ENCODE measurements at regions not wholly inside any gene's neighbourhood (a gene's known extent, or its start where the extent isn't known, plus 50 kb on each side); places are given as distances from the start of the nearest gene placed in this dataset.

DNA sequence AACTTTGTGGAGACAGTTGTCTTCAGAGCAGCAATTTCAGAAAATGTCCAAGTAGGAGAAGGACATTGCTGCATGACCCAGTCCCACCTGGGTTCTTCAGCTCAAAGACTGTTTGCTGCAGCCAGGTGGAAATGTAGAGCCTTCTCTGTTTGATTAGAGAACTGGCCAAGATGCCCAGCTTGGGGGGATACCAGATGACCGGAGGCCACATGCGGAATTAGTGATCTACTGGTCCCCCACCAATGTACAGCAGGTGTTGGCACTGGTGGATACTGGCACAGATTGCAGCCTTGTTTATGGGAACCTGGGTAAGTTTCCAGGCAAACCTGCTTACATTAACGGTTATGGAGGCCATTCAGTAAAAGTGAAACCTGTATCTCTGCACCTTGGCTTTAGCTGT lies 555.3 kb downstream of the SLC6A15 start:
- DNase-seq (ENCODE audit: low read depth, low spot score), result no peak
- H3K4me3 ChIP-seq (ENCODE audit: low read length), result no peak overlapping the region

DNA sequence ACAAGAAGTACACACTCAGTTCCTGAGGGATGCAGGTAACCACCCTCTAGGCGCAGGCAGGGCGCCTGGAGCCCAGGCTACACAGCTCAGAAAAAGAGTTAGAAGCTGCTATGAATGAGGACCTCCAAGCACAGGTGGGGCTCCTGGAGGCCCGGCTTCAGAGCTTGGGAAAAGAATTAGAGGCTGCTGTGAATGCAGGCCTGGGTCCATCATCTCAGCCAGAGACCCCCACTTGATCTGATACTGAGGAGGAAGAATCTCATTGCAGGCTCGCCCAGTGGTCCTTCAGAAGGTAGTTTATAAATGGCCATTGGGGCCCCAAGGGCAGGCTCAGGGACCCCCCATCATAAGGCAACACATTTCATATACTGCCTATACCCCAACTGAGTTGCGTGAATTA lies 556.4 kb downstream of the SLC6A15 start:
- DNase-seq (ENCODE audit: low read depth, low spot score), result no peak
- no peak overlapping the region for H3K4me3 ChIP-seq (ENCODE audit: low read length)

DNA sequence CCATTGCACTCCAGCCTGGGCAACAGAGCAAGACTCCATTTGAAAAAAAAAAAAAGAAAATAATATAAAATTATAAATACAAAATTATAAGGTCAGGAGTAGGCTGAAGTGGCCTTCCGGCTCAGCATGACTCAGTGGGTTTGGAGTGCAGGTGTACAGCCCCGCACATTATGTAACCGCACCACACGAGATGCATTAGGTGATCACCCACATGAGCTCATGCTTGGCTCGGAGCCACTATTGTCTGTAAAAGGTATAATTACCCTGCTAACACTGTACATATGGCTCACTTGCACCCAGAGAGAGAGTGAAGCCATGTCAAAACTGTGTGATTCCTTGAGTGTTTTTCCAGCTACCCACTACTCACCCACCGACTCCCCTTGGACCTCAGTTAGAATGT lies 557.0 kb downstream of the SLC6A15 start:
- no peak for DNase-seq (ENCODE audit: low read depth, low spot score)
- H3K4me3 ChIP-seq (ENCODE audit: low read length), result no peak overlapping the region

DNA sequence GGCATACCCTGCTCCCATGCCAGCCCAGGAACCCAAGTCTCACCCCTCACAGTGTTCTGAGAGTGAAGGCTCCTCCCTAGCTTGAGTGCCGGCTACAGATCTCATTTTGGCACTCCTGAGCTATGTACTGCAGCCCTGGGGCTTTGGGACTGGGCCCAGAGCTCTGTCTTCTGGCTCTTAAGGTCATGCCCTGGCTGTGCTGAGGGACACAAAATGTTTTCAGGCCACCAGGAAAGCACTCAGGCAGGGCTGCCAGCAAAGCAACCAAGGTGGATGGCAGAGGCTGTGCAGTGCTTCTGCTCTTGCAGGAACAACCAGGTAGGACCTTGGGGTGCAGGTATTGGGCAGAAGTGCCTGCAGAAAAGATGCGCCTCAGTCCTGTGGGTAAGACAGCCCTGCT lies 564.0 kb downstream of the SLC6A15 start:
- no peak for DNase-seq (ENCODE audit: low read depth, low spot score)

GRCh38 chr12:84341467-84342193 lies 571.0 kb downstream of the SLC6A15 start:
- no peak overlapping the region for H3K4me3 ChIP-seq (ENCODE audit: low read length)
- DNase-seq (ENCODE audit: low read depth, low spot score), result no peak

More for the DNA sequence above, 564.0 kb downstream of the SLC6A15 start:
- H3K4me3 ChIP-seq (ENCODE audit: low read length), result no peak overlapping the region

DNA sequence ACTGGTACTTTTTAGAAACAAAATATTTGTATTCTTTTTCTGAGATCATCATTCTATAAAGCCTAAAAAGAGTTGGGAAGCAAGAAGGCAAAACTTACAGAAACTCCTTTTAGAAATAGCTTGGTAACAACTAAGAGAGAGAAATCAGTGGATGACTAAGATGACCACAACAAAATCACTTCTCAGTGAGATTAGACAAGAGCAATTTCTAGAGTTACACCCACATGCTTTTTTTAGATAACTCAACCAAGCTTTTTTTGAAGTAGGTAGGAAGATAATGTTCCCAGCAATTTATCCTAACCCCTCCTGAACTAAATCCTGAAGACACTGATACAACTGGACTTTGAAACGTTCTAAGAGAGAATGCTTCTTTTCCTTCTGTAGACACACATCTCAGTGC lies 576.4 kb downstream of the SLC6A15 start:
- no peak for DNase-seq (ENCODE audit: low read depth, low spot score)
- no peak overlapping the region for H3K4me3 ChIP-seq (ENCODE audit: low read length)

DNA sequence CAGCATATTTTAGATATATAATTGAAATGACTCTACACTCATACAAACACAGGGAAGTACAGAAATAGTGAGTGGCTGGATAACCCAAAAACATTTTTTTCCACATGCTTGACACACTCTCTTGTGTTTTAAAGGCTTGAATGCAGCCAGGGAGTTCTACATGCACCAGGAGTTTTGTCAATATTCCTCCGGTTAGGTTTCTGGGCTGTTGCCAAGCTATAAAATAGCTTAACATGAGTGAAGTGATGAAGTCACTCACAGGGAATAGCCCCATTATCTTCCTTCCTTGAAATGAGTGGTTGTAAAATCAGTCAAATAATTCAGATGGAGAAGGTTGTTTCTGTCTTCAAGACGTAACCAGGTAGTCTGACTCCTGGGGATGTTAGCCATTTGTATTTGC lies 582.7 kb downstream of the SLC6A15 start:
- no peak overlapping the region for H3K4me3 ChIP-seq (ENCODE audit: low read length)
- no peak for DNase-seq (ENCODE audit: low read depth, low spot score)

GRCh38 chr12:84315926-84316325 lies 596.7 kb downstream of the SLC6A15 start:
- no peak for DNase-seq (ENCODE audit: low read depth, low spot score)

GRCh38 chr12:84313323-84313675 lies 599.3 kb downstream of the SLC6A15 start:
- H3K4me3 ChIP-seq (ENCODE audit: low read length), result no peak overlapping the region
- DNase-seq (ENCODE audit: low read depth, low spot score), result no peak

More at GRCh38 chr12:84315926-84316325, 596.7 kb downstream of the SLC6A15 start:
- H3K4me3 ChIP-seq (ENCODE audit: low read length), result no peak overlapping the region

DNA sequence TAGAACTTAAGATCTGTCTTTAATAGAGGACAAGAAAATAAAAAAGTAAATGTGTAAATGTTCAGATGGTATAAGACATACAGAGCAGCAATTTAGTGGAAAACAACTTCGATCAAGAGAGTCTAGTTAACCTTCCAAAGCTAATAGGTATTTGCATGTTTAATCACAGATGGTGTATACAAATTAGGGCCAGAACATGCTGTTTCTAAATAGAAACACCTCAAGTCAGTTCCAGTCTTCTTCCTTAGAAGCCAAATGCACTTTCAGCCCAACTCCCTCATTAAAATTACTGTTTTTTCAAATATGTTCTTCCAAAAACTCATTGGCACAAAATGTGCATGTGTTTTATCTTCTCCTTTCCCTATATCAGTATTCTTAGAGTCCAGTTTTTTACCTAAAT lies 604.4 kb downstream of the SLC6A15 start:
- H3K4me3 ChIP-seq (ENCODE audit: low read length), result no peak overlapping the region
- DNase-seq (ENCODE audit: low read depth, low spot score), result no peak

GRCh38 chr12:84305144-84305543 lies 607.5 kb downstream of the SLC6A15 start:
- H3K4me3 ChIP-seq (ENCODE audit: low read length), result no peak overlapping the region
- DNase-seq (ENCODE audit: low read depth, low spot score), result no peak

GRCh38 chr12:84294246-84294645 lies 618.4 kb downstream of the SLC6A15 start:
- no peak for DNase-seq (ENCODE audit: low read depth, low spot score)
- H3K4me3 ChIP-seq (ENCODE audit: low read length), result no peak overlapping the region

GRCh38 chr12:84290168-84290567 lies 622.4 kb downstream of the SLC6A15 start:
- no peak for DNase-seq (ENCODE audit: low read depth, low spot score)
- H3K4me3 ChIP-seq (ENCODE audit: low read length), result no peak overlapping the region

DNA sequence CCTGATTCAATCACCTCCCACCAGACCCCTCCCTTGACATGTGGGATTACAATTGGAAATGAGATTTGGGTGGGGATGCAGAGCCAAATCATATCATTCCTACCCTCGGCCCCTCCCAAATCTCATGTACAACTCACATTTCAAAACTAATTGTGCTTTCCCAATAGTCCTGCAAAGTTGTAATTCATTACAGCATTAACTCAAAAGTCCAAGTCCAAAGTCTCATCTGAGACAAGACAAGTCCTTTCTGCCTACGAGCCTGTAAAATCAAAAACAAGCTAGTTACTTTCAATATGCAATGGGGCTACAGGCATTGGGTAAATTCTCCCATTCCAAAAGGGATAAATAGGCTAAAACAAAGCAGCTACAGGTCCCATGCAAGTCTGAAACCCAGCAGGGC lies 634.6 kb downstream of the SLC6A15 start:
- H3K4me3 ChIP-seq (ENCODE audit: low read length), result no peak overlapping the region

DNA sequence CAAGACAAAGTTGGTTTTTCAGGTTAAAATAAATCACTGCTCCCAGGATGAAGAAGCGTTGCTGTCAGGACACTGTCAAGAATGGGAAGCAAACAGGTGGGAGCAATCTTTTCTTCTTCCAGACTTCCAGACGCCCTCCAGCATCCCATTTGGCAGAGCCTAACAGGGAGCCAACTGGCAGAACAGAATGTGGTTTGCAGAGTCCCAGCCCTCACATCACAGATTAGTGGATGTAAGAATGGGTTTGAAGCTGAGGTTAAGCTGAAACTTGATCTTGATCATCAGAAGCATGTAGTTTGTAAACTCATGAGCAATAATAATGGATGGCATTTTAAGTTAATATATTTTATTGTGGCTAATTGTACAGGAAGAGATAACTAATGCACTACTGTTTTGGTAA lies 636.4 kb downstream of the SLC6A15 start:
- no peak overlapping the region for H3K4me3 ChIP-seq (ENCODE audit: low read length)
- no peak for DNase-seq (ENCODE audit: low read depth, low spot score)

More for the DNA sequence above, 634.6 kb downstream of the SLC6A15 start:
- DNase-seq (ENCODE audit: low read depth, low spot score), result no peak

DNA sequence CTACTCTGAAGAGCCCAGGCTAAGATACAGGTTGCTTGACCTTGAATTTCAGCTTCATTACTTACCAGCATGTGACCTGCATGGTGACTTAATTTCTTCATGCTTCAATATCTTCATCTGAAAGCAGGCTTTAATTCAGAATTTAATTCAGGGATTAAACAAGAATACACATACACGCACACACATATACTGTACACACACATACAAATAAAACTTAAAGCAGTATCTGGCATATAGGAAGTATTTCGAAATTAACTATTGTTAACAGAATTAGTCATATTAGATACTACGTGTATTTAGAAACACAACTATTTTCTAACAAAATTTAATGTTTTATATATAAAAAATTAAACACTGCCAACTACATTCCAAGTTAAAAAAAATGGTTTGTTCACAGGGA lies 640.3 kb downstream of the SLC6A15 start:
- DNase-seq (ENCODE audit: low read depth, low spot score), result no peak
- H3K4me3 ChIP-seq (ENCODE audit: low read length), result no peak overlapping the region

DNA sequence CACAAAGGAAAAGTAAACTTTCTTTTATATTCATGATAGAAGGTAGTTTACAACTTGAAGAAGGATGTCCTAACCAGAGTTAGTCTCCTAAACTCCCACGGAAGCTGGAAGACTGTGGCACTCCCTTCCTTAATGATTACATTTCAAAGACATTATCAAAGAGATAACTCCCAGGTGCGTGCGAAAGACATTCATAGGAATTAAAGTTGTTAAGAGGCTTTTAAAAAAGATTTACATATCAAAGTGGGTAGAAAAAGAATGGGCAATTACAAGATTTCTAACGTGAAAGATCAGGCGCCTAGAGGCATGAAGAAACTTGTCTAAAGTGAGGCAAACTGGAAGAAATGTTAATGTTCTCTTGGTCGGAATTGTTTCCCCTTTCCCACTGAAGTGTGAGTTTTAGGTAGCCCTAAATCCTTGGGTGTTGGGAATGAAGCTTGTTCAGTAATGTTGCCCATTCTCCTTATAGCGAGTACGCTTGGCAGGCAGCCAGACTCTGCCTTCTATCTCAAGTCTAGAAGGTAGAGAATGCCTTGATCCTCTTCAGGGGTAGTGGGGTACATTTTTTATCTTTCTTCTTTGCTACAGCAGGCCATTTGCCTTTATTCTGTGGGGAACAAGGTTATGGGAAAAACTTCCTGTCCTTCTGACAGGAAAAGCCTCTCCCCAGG lies 642.0 kb downstream of the SLC6A15 start:
- DNase-seq (ENCODE audit: low read depth, low spot score), result no peak
- H3K4me3 ChIP-seq (ENCODE audit: low read length), result no peak overlapping the region

DNA sequence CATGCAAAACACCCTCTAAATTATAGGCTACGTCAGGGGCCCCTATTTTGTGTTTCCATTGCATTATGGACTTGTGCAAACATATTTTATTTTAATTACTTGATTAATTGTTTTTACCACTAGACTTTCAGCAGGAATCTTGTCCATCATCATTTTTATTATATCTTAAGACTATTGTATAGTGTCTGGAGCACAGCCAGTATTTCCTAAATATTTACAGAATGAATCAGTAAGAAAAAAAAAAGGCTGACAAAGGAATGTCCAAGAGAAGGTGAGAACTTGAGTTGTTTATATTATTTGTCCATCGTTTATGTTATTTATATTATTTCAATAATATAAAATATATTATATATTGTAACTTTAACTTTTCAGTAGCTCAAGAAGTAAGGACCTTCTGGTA lies 664.7 kb downstream of the SLC6A15 start:
- no peak for DNase-seq (ENCODE audit: low read depth, low spot score)
- no peak overlapping the region for H3K4me3 ChIP-seq (ENCODE audit: low read length)

- no peak overlapping the region for H3K4me3 ChIP-seq (ENCODE audit: low read length)
- DNase-seq (ENCODE audit: low read depth, low spot score), result no peak
These were observed 668.9 kb downstream of the SLC6A15 start for GRCh38 chr12:84243686-84244085.

- H3K4me3 ChIP-seq (ENCODE audit: low read length), result no peak overlapping the region
- no peak for DNase-seq (ENCODE audit: low read depth, low spot score)
These were observed 689.8 kb downstream of the SLC6A15 start for GRCh38 chr12:84222841-84223240.

DNA sequence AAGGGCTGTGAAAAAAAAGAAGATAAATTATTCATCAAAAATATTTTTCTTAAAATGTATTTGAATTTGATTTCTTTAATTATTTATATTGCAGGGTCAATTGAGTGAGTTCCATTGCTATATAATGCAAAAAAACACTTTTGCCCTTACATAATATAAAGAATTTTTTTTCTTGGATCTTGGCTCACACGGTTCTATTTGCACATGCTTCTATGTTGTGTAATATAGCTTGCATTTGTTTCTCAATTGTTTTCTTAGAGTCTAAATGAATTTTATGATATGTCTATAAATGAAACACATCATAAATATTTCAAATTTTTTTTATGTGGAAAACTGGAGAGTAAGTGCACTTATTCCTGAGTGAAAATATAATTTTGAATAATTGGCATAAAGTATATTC lies 694.2 kb downstream of the SLC6A15 start:
- H3K4me3 ChIP-seq (ENCODE audit: low read length), result no peak overlapping the region
- no peak for DNase-seq (ENCODE audit: low read depth, low spot score)
